Right hindlimb (tissue), 1 donor: ENCODE measurements at regions not wholly inside any gene's neighbourhood (a gene's known extent, or its start where the extent isn't known, plus 50 kb on each side); places are given as distances from the start of the nearest gene placed in this dataset.

ENCODE experiments used
- DNase-seq: peaks from one replicate; pipeline ENCODE4 v3.0.0-alpha.2; 2018

DNA sequence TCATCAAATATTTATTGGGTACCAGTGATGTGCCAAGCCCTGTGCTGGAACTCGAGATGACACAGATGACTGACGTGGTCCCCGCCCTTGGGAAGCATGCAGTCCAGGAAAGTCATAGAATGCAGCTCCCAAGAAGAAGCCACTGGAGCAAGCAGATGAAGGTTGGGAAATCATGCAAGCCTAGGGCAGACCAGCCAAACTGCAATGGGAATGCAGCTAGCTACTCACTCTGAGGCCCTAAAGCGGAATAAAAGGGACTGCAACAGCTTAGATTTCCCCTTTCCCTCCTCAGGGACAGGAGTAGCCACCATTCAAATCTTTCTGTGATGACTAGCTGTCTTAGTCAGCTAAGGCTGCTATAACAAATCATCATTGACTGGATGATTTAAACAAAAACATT is 152.2 kb downstream of the MAFB start:
- DNase-seq = no peak

GRCh38 chr20:40535816-40536215 is 153.2 kb downstream of the MAFB start:
- DNase-seq = no peak

DNA sequence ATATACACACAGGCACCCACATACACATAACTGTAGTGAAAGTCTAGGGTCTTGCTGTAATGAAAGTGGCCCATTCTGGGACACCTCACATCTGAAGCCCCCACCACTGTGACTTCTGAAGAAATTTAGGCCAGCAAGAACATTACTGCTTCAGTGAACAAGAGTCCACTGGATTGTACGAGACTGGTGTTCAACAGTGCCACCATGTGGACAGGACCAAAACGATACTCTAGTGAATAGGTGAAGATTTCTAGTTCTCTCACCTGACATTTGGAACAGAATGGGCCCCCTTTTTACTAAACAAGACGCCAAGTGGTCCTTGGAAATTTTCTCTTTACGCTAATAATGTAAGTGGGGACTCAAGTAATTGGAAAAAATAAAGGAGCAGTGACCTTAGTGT is 156.9 kb downstream of the MAFB start:
- no peak for DNase-seq

- DNase-seq = no peak
These were observed 163.7 kb downstream of the MAFB start for GRCh38 chr20:40525351-40525750.

DNA sequence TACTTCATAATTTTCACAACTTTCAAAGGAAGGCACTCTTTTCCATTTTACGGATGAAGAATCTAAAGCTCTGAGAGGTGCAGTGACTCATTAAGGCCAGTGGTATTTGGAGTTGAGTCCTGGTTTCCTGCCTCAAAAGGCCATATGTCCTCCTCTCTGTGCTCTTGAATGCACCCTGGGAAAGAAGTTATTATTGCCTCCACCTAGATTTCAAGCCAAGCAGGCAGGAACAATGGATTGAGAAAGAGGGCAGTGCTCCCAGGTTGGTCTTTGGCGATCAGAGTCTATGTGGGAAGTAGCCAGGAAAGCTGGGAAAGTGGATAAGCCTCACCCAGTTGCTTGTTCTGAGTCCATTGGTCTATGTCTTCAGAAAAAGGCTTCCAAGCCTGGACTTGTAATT is 165.0 kb downstream of the MAFB start:
- DNase-seq = no peak

DNA sequence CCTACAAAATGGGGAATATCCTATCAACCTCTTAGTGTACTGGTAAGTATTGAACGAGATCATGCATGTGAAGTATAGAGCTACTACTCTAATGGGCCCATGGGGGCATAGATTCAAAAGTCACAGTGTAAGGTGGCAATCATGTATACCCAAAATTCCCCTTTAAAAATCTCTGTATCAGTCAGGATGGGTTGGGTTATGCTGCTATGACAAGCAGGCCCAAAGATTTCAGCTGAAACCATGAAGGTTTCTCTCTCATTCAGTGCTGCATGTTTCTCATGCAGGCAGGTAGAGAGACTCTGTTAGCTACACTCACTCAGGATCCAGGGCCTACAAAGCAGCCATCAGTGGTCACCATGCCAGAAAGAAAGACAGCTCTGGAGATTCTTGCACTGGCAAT is 166.6 kb downstream of the MAFB start:
- no peak for DNase-seq

DNA sequence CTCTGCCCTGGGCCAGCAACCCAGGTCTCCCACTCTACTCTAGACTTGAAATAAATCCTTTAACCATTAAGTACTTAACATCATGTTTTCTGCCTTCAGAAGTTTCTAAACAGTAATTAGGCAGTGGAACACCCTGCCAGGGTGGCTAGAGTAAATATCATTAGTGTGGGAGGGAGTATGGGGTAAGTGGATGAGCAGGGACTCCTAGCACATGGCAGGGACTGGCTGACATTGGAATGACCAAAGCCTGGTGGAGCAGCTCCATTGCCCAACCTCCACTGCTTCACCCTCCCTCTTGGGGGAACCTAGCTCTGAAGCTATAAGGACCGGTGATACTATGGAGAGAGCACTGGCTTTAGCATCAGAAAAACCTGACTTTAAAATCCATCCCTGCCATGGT is 167.1 kb downstream of the MAFB start:
- DNase-seq = no peak

DNA sequence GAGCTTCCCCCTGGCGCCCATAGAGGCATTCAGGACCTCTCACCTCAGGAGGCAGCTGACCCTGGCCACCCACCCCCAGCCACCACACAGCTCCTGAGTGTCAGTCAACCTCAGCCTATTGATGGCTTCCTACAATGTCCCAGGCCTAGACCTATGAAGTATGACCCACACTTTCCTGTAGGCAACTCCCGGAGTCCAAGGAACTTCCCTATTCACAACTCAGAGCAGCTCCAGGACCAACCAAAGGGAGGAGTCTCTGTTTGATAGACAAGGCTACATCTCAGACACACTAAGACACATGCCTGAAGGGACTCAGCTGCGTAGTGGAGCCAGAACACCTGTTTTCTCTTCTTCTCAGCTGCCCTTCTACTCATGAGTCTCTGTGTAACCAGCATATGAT is 169.1 kb downstream of the MAFB start:
- no peak for DNase-seq

- DNase-seq = no peak
These were observed 176.0 kb downstream of the MAFB start for GRCh38 chr20:40512994-40513393.

GRCh38 chr20:40512591-40512990 is 176.4 kb downstream of the MAFB start:
- no peak for DNase-seq

GRCh38 chr20:40511478-40511877 is 177.6 kb downstream of the MAFB start:
- no peak for DNase-seq

GRCh38 chr20:40510622-40511021 is 178.4 kb downstream of the MAFB start:
- DNase-seq = no peak

GRCh38 chr20:40508821-40509220 is 180.2 kb downstream of the MAFB start:
- no peak for DNase-seq

DNA sequence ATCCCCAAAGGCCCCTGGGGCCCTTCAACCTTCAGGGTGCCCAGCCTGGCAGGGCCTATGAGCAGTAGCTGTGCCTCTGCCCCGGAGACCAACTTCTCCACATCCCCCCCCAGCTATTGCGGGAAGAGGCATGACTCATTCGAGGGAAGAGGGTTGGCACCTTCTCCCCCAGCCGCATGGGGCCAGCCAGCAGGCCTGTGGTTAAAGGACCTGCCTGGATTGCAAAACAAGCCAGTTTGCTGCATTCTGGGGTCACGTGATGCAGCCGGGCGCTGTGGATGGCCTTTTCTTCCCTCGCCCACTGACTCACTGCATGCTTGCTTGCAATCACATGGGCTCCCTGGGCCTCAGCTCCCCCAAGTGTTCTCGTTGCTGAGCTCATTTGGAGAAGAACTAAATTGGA is 182.5 kb downstream of the MAFB start:
- DNase-seq = peak; percentile 75

- DNase-seq = no peak
These were observed 185.9 kb downstream of the MAFB start for GRCh38 chr20:40503119-40503518.

- no peak for DNase-seq
These were observed 186.5 kb downstream of the MAFB start for GRCh38 chr20:40502576-40502975.

DNA sequence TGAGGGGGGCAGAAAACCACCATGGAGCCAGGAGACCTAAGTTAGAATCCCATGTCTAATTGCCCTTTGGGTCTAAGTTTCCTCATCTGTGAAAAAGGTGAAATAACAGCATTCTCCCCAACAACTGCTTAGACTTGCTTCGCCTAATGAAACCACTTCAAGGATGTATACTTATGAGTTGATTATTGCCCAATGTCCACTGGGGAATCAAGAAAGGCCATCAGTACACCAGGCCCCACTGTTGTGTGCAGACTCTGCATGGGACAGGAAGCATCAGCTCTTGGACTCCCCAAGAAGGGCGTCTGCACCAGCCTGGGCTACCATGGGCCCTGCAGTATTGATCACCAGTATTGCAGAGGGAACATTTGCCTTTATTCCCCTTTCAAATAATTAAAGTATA is 189.6 kb downstream of the MAFB start:
- no peak for DNase-seq

DNA sequence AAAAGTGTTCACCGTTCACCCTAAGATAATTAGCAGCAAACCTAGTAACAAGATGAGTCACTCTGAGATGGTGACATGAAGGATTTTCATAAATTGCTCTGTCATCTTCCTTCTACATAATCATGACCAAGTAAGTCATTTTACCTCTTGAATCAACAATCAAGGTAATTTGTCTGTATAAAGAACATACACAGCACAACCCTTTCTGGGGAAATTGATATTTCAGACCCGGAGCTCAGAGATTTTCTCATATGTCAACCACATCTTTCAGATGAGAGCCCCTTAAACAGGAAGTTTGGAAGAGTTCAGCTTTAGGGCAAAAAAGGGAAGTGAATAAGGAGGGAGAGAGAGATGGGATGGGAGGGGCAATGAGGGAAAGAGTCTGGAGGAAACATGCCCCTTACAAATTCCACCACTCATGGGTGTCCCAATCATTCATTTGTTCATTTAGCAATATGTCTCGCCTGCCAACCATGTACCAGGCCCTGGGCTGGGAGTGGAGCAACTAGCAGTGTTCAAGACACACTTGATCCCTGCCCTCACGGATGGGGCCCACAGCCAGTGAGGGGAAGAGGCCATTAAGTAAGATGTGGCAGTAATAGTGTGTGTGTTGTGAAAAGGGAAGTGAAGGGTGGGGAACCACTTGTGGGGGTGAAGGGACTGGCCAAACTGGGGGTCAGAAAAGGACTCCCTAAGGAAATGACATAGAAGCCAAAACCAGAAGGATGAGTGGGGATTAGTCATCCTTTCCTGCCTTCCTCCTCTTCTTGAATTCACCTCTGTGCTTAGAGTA is 190.9 kb downstream of the MAFB start:
- no peak for DNase-seq

DNA sequence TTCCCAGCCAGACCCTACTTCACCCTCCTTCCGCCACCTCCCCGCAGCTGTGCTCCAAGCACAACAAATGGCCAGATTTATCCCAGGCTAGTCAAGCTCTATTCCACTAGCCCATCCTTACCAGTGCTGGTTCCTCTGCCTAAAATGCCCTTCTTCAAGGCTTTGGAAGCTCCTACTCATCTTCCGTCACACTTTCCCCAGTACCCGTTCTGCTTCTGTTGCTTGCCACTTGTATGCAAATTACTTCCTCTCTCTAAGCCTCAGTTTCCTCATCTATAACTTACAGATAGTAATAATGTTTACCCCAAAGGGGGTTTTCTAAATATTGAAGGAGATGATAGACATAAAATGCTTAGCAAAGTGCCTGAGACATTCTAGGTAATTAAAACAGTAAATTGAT is 193.1 kb downstream of the MAFB start:
- no peak for DNase-seq

DNA sequence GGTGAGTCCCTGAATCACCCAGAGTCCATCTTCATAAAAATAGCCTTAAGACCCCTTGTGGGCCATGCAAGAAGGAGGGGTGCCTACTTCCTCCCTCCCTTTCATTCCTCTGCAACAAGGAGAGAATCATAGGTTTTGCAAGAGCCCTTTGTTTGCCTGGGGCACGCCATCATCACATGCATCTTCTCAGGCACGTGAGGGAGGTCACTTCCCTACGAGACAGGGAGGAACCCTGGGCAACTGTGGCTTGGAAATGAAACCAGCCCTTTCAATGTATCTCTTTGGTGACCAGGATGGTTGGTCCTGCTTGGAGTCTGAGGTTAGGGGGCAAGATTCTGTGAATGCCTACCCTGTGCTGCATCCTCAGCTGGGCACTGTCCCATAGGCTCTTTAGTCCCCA is 194.8 kb downstream of the MAFB start:
- no peak for DNase-seq

GRCh38 chr20:40493549-40493948 is 195.5 kb downstream of the MAFB start:
- no peak for DNase-seq

DNA sequence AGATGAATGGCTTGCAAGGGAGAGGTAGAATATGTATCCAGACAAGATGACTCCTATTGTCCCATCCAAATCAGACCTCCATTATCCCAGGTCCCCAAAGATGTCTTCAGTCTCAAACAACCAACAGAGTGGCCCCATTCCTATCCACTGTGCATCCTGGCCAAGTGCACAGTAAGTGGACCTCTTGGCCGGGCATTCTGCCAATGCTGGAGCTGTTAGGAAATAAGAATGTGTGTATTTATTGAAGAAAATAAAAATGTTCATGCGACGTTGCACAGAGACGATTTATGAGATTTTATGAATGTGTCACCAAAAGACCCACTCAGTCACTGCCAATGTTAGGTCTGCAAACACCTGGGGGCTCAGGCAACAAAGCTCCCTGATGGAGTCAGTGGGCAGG is 196.0 kb downstream of the MAFB start:
- DNase-seq = no peak

DNA sequence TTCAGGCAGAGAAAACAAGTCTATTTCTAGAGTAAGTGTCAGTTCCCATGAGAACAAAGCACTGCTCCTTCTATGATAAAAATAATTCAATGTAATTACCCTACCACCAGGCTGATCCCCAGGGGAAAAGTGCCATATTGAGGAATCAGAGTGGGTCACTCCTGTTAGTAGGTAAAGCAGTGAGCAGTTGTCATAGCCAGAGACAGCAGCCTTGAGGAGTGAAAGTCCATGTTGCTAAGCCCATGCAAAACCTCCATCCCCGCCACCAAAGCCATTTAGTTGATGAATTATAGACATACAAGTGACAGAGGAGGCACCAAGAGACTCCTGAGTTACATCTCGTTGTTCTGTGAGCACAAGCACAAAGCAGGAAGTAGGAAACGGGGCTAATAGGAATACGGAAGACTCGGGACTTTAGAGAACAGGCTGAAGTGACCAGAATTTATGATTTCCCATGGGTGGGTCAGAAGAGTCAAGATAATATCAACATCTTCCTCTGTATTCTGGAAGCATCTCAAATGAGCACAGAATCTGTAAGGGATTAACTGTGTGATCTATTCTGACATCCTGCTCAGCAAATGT is 197.9 kb downstream of the MAFB start:
- no peak for DNase-seq

DNA sequence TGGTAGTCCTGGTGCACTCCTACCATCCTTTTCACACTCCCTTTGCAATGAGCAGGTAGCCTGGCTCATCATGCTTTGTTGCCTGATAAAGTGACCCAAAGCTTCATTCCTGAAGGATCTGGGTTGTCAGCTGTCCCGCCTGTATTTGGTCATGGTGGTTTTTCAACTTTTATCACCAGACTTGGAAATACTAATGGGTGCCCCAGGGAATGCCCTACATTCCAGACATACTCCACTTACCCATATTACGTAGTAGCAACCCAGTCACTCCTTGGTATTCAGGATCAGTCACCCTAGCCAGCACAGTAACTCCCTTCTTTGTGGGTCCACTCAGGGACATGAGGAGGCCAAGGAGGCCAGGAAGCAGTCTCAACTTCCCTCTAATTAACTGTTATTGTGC is 199.2 kb downstream of the MAFB start:
- no peak for DNase-seq

DNA sequence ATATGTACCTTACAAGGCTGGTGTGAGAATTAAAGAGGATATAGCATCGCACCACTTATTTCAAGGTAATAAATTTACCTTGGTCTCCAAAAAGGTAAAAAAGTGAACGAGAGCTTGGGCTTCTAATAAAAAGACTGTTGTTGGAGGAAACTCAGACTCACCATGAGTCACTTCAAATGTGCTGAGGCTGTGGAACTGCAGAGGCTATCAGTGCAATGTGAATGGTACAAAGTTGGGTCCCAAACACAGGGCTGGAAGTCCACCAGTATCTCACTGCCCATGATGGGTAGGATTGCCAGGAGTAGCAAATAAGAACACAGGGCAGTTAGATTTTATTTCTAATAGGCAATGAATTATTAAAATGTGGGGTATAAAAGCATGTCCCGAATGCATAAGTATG is 200.6 kb downstream of the MAFB start:
- no peak for DNase-seq
